OCI-LY3 (cell line): ENCODE measurements at regions not wholly inside any gene's neighbourhood (a gene's known extent, or its start where the extent isn't known, plus 50 kb on each side); places are given as distances from the start of the nearest gene placed in this dataset.

Experiments
- H2AFZ ChIP-seq: fragments of 200-600, 300-600 bp; shearing (Covaris generic); 2 replicates; pipeline ENCODE4 v1.6.0; 2014; ENCODE audit warnings: antibody characterized with exemption, low read depth, low read length
- H3K27ac ChIP-seq: fragments of 200-600, 300-600 bp; sonication (generic); 2 replicates; pipeline ENCODE4 v1.5.1; 2014; ENCODE audit warnings: mild to moderate bottlenecking, low read length, moderate library complexity, mixed read lengths
- H3K27me3 ChIP-seq: fragments of 200-600, 300-600 bp; sonication (generic); 2 replicates; pipeline ENCODE4 v1.6.1; 2014; ENCODE audit warnings: low read depth, low read length, mixed read lengths
- H3K36me3 ChIP-seq: fragments of 200-600, 300-600 bp; sonication (generic); replicated peaks from 2 replicates; pipeline ENCODE3; 2014; ENCODE audit warnings: low read depth, low read length, mixed read lengths
- H3K4me1 ChIP-seq: fragments of 300-600, 200-600 bp; sonication (generic); 2 replicates; pipeline ENCODE4 v1.6.1; 2014; ENCODE audit warnings: low read length, mixed read lengths
- H3K4me2 ChIP-seq: fragments of 200-600, 300-600 bp; sonication (generic); 2 replicates; pipeline ENCODE4 v1.6.1; 2014; ENCODE audit warnings: low read length, mixed read lengths
- H3K4me3 ChIP-seq: fragments of 300-600, 200-600 bp; sonication (generic); 2 replicates; pipeline ENCODE4 v1.5.1; 2014; ENCODE audit warnings: antibody characterized with exemption, mild to moderate bottlenecking, low read length, moderate library complexity
- H3K79me2 ChIP-seq: fragments of 300-600, 200-600 bp; shearing (Covaris generic); 2 replicates; pipeline ENCODE4 v1.6.1; 2014; ENCODE audit warnings: mild to moderate bottlenecking, low read length, mixed read lengths
- H3K9ac ChIP-seq: fragments of 300-600, 200-600 bp; shearing (Covaris generic); 2 replicates; pipeline ENCODE4 v1.6.0; 2014; ENCODE audit warnings: mild to moderate bottlenecking, low read length, moderate library complexity
- H3K9me3 ChIP-seq: fragments of 200-600, 300-600 bp; shearing (Covaris generic); 2 replicates; pipeline ENCODE4 v1.6.1; 2014; ENCODE audit warnings: low read length, mixed read lengths; ENCODE audit not compliant: insufficient read depth
- H4K20me1 ChIP-seq: fragments of 200-600, 300-600 bp; sonication (generic); 2 replicates; pipeline ENCODE4 v1.6.1; 2016; ENCODE audit warnings: low read length, mixed read lengths; ENCODE audit not compliant: insufficient read depth
- EZH2phosphoT487 ChIP-seq: fragments of 200-600 bp; shearing (Covaris generic); IDR thresholded peaks from 2 replicates; pipeline ENCODE4 v1.6.1; 2018; ENCODE audit warnings: antibody characterized with exemption, mixed run types, low read depth
- TF ChIP-seq, protein P1 (sequence below): fragments of 200-600, 300-600 bp; sonication (generic); IDR thresholded peaks from 2 replicates; pipeline ENCODE4 v1.5.1; 2014; ENCODE audit warnings: antibody characterized with exemption, low read length, low read depth

DNA sequence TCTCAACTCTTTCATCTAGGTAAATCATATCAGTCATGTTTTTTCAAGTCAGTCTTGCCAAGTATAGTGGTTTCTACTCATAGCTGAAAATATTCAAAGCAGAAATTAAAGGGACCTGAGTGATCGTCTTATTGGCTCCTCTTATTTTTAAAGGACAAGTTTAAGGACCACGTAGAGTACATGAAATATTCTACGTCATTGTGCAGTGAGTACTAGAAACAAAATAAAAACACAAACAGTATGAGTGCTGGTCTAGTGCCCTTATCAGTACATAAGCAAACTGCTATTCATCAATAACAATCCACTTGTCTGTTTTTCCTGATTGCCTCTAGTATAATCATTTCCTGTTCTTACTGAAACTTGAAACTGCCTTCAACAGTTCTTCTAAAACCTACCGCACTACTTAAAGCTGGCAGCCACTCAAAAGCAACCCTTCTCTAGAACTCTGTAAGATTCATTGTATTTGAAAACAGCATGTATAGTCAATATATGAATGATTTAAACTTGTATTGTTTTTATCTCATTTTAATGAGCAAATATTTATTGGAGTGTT is 853.7 kb downstream of the TAF11L14 start:
- no peaks in the 10 kb centered on the region for H3K36me3 ChIP-seq
- no peaks in the 10 kb centered on the region for H3K4me1 ChIP-seq
- no peak overlapping the region for H3K9ac ChIP-seq
- no peak overlapping the region for H3K4me2 ChIP-seq
- H2AFZ ChIP-seq = no peak overlapping the region
- no peaks in the 10 kb centered on the region for H4K20me1 ChIP-seq
- no peak overlapping the region for H3K27ac ChIP-seq
- no peaks in the 10 kb centered on the region for H3K9me3 ChIP-seq
- H3K4me3 ChIP-seq = no peak overlapping the region
- TF ChIP-seq, protein P1, sequence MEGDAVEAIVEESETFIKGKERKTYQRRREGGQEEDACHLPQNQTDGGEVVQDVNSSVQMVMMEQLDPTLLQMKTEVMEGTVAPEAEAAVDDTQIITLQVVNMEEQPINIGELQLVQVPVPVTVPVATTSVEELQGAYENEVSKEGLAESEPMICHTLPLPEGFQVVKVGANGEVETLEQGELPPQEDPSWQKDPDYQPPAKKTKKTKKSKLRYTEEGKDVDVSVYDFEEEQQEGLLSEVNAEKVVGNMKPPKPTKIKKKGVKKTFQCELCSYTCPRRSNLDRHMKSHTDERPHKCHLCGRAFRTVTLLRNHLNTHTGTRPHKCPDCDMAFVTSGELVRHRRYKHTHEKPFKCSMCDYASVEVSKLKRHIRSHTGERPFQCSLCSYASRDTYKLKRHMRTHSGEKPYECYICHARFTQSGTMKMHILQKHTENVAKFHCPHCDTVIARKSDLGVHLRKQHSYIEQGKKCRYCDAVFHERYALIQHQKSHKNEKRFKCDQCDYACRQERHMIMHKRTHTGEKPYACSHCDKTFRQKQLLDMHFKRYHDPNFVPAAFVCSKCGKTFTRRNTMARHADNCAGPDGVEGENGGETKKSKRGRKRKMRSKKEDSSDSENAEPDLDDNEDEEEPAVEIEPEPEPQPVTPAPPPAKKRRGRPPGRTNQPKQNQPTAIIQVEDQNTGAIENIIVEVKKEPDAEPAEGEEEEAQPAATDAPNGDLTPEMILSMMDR = no peak
- TF ChIP-seq EZH2phosphoT487 = no peak
- no peaks in the 10 kb centered on the region for H3K27me3 ChIP-seq
- no peaks in the 10 kb centered on the region for H3K79me2 ChIP-seq

DNA sequence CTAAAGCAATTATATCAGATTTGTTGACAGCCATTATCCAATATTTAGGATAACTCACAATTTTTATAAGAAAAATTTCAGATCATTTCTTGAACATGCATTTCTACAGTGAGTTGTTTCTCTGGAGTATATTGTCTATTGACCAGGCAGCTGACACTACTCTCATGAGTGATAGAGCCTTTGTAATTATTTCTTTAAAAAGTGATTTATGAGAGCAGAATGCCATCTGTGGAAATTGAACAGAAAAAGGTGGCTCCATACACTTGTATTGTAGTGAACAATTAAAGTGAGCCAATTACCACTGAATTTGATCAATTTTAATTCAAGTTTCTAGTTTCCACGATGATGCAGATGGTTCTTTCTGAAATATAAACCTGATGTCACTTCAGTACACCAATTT is 855.4 kb downstream of the TAF11L14 start:
- Histone ChIP-seq H3K9me3 (no peaks in the 10 kb centered on the region), H3K9ac (no peak overlapping the region), H4K20me1 (no peaks in the 10 kb centered on the region), H3K36me3 (no peaks in the 10 kb centered on the region), H2AFZ (no peak overlapping the region), H3K4me2 (no peak overlapping the region), H3K4me1 (no peaks in the 10 kb centered on the region), H3K27ac (no peak overlapping the region), H3K4me3 (no peak overlapping the region), H3K27me3 (no peaks in the 10 kb centered on the region), H3K79me2 (no peaks in the 10 kb centered on the region)
- no peak for TF ChIP-seq EZH2phosphoT487
- TF ChIP-seq, protein P1 = no peak

DNA sequence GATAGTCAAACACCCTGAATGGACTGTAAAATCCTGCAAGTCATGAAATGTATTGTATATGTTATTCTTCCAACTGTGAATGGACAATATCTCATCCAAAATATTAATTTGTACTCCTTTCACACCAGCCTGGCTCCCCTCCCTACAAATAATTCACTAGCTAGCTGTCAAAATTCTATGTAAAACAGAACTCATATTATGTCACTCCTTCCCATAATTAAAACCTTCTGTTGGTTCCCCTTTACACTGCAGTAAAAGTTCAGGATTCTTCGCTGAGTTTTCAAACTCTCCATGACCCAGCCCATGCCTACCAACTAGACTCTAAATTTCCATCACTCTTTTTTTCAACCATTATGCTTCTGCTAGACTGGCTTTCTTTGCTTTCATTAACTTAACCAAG is 857.1 kb downstream of the TAF11L14 start:
- Histone ChIP-seq H3K4me3 (no peak overlapping the region), H2AFZ (no peak overlapping the region), H3K9me3 (no peaks in the 10 kb centered on the region), H3K27ac (no peak overlapping the region), H3K4me1 (no peaks in the 10 kb centered on the region), H3K36me3 (no peaks in the 10 kb centered on the region), H3K79me2 (no peaks in the 10 kb centered on the region), H3K9ac (no peak overlapping the region), H3K4me2 (no peak overlapping the region), H3K27me3 (no peaks in the 10 kb centered on the region), H4K20me1 (no peaks in the 10 kb centered on the region)
- TF ChIP-seq EZH2phosphoT487 = no peak
- TF ChIP-seq, protein P1 = no peak

DNA sequence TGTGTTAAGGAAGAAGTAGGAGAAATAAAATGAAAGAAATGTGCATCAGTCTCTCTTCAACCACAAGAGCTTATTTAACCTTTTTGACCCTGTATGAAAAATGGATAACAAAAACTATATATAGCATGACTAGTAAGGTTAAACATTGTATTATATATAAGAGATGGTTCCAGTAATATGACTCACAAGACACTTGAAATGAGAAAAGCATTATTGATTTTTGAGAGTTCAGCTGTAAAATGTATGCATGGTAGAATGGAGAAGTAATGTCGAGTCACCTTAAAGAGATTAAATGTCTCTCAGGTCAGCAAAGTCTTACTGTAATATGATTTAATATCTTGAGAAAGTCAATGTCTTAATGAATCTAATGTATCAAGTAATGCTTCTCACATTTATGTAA is 860.9 kb downstream of the TAF11L14 start:
- no peaks in the 10 kb centered on the region for H3K36me3 ChIP-seq
- H4K20me1 ChIP-seq = no peaks in the 10 kb centered on the region
- no peaks in the 10 kb centered on the region for H3K27me3 ChIP-seq
- no peak overlapping the region for H3K9ac ChIP-seq
- H2AFZ ChIP-seq = no peak overlapping the region
- H3K27ac ChIP-seq = no peak overlapping the region
- no peak overlapping the region for H3K4me3 ChIP-seq
- no peaks in the 10 kb centered on the region for H3K79me2 ChIP-seq
- H3K4me2 ChIP-seq = no peak overlapping the region
- TF ChIP-seq, protein P1 = no peak
- no peak for TF ChIP-seq EZH2phosphoT487
- no peaks in the 10 kb centered on the region for H3K9me3 ChIP-seq
- H3K4me1 ChIP-seq = no peaks in the 10 kb centered on the region
